Parathyroid adenoma (tissue), 2 donors: ENCODE measurements at regions not wholly inside any gene's neighbourhood (a gene's known extent, or its start where the extent isn't known, plus 50 kb on each side); places are given as distances from the start of the nearest gene placed in this dataset.

Experiments used
- H2AFZ ChIP-seq: fragments of 300-600 bp; sonication (generic); one replicate; pipeline ENCODE4 v1.7.0; 2017; ENCODE audit warnings: antibody characterized with exemption, mild to moderate bottlenecking
- H3K27ac ChIP-seq: fragments of 300-600 bp; sonication (generic); one replicate; pipeline ENCODE4 v1.7.0; 2017
- H3K27me3 ChIP-seq: fragments of 300-600 bp; sonication (generic); one replicate; pipeline ENCODE4 v1.7.0; 2017; ENCODE audit warnings: low read length; ENCODE audit not compliant: control insufficient read depth, insufficient read depth
- H3K36me3 ChIP-seq: fragments of 300-600 bp; sonication (generic); one replicate; pipeline ENCODE4 v1.7.0; 2017; ENCODE audit warnings: low read length; ENCODE audit not compliant: control insufficient read depth, insufficient read depth
- H3K4me1 ChIP-seq: fragments of 300-600 bp; sonication (generic); one replicate; pipeline ENCODE4 v1.7.0; 2017; ENCODE audit warnings: control low read depth
- H3K4me2 ChIP-seq: fragments of 300-600 bp; sonication (generic); one replicate; pipeline ENCODE4 v1.7.0; 2017; ENCODE audit warnings: low read length
- H3K4me3 ChIP-seq: fragments of 300-600 bp; sonication (generic); one replicate; pipeline ENCODE4 v1.7.0; 2017; ENCODE audit warnings: low read depth, low read length
- H3K79me2 ChIP-seq: fragments of 300-600 bp; sonication (generic); one replicate; pipeline ENCODE4 v1.7.0; 2017; ENCODE audit warnings: control low read depth
- H3K9ac ChIP-seq: fragments of 300-600 bp; sonication (generic); one replicate; pipeline ENCODE4 v1.7.0; 2017; ENCODE audit warnings: mild to moderate bottlenecking
- H3K9me3 ChIP-seq: fragments of 300-600 bp; sonication (generic); one replicate; pipeline ENCODE4 v1.7.0; 2017; ENCODE audit warnings: low read length; ENCODE audit not compliant: control insufficient read depth
- CTCF ChIP-seq: fragments of 300-600 bp; sonication (generic); IDR thresholded peaks from one replicate; pipeline ENCODE4 v1.7.0; 2017; ENCODE audit warnings: antibody characterized with exemption, mild to moderate bottlenecking
- donor health status: primary hyperparathyroidism.

DNA sequence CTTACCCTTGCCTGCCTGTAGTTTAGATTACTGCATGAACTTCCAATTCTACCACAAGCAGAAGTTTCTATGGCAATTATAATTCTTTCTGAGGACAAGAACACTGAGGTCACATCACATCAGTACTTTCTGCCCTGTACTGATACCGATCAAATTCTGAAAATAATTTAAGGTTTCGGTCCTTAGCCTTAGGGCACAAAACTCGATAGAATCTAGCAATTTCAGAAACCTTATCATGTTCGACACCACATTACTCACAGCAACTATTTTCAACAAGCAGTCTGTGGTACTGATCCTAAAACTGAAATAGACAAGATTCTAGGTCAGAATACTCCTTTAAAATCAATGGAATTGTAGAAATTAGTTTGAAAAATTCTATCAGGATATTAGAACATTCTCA is 187.0 kb upstream of the LRFN5 start:
- Histone ChIP-seq H3K79me2 (no peaks in the 10 kb centered on the region), H2AFZ (no peak overlapping the region), H3K27ac (no peak overlapping the region), H3K9ac (no peak overlapping the region), H3K9me3 (no peaks in the 10 kb centered on the region), H3K4me1 (no peaks in the 10 kb centered on the region), H3K4me2 (no peak overlapping the region), H3K36me3 (no peaks in the 10 kb centered on the region), H3K4me3 (no peak overlapping the region), H3K27me3 (no peaks in the 10 kb centered on the region)
- TF ChIP-seq CTCF: no peak

DNA sequence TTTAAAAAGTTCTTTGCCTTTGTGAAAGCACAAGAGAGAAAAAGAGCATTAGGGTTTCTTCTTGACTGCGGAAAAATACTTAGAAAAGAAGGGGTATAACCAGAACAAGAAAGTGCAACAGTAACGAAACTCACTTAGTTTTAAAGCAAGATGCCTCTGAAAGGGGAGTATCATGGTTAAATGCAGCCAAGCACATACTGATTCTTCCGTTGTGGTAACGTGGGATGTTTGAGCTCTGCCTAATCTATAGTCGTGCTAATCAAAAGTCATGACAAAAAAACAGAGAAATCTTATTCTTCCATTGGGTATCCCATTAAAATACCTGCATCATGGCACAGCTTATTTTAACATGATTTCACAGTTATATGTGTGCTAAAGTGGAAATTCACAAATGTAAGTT is 187.8 kb upstream of the LRFN5 start:
- no peaks in the 10 kb centered on the region for H3K9me3 ChIP-seq
- H2AFZ ChIP-seq: no peak overlapping the region
- no peak for TF ChIP-seq CTCF
- no peak overlapping the region for H3K4me3 ChIP-seq
- H3K27me3 ChIP-seq: no peaks in the 10 kb centered on the region
- no peak overlapping the region for H3K9ac ChIP-seq
- H3K4me2 ChIP-seq: no peak overlapping the region
- H3K79me2 ChIP-seq: no peaks in the 10 kb centered on the region
- no peak overlapping the region for H3K27ac ChIP-seq
- no peaks in the 10 kb centered on the region for H3K4me1 ChIP-seq
- H3K36me3 ChIP-seq: no peaks in the 10 kb centered on the region

GRCh38 chr14:41409806-41410205 is 196.9 kb upstream of the LRFN5 start:
- no peaks in the 10 kb centered on the region for H3K79me2 ChIP-seq
- no peaks in the 10 kb centered on the region for H3K36me3 ChIP-seq
- no peak for TF ChIP-seq CTCF
- no peak overlapping the region for H3K4me3 ChIP-seq
- no peaks in the 10 kb centered on the region for H3K9me3 ChIP-seq
- H3K4me1 ChIP-seq: no peaks in the 10 kb centered on the region
- no peak overlapping the region for H3K4me2 ChIP-seq
- no peak overlapping the region for H2AFZ ChIP-seq
- H3K9ac ChIP-seq: no peak overlapping the region
- no peaks in the 10 kb centered on the region for H3K27me3 ChIP-seq
- H3K27ac ChIP-seq: no peak overlapping the region

GRCh38 chr14:41404126-41404525 is 202.6 kb upstream of the LRFN5 start:
- H3K27ac ChIP-seq: no peak overlapping the region
- no peaks in the 10 kb centered on the region for H3K9me3 ChIP-seq
- no peaks in the 10 kb centered on the region for H3K4me1 ChIP-seq
- H3K4me3 ChIP-seq: no peak overlapping the region
- no peaks in the 10 kb centered on the region for H3K36me3 ChIP-seq
- H2AFZ ChIP-seq: no peak overlapping the region
- H3K79me2 ChIP-seq: no peaks in the 10 kb centered on the region
- no peaks in the 10 kb centered on the region for H3K27me3 ChIP-seq
- no peak for TF ChIP-seq CTCF
- H3K4me2 ChIP-seq: no peak overlapping the region
- no peak overlapping the region for H3K9ac ChIP-seq

DNA sequence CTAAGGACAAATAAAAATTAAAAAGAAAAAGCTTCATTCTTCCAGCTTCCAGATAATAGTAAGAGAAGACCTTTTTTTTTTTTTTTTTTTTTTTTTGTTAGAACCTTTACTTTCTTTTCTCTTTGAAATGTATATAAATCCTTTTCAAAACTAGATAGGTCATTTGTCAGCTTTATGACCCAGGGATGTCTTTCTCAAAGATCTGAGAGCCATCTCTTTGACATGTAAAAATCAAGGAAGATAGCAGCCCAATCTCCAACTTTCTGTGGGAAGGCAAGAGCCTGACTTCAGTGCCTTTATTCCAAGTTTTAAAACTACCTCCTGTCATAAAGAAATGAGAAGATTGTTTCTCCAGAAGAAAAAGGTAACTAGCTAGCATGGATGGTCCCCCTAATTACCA is 203.3 kb upstream of the LRFN5 start:
- no peak overlapping the region for H3K4me3 ChIP-seq
- H3K4me1 ChIP-seq: no peaks in the 10 kb centered on the region
- H3K27ac ChIP-seq: no peak overlapping the region
- no peak overlapping the region for H3K4me2 ChIP-seq
- no peaks in the 10 kb centered on the region for H3K27me3 ChIP-seq
- H2AFZ ChIP-seq: no peak overlapping the region
- H3K9me3 ChIP-seq: no peaks in the 10 kb centered on the region
- H3K79me2 ChIP-seq: no peaks in the 10 kb centered on the region
- H3K36me3 ChIP-seq: no peaks in the 10 kb centered on the region
- no peak for TF ChIP-seq CTCF
- no peak overlapping the region for H3K9ac ChIP-seq
